Upper lobe of left lung (tissue), 6 donors: ENCODE measurements at regions not wholly inside any gene's neighbourhood (a gene's known extent, or its start where the extent isn't known, plus 50 kb on each side); places are given as distances from the start of the nearest gene placed in this dataset.

Experiments
- ATAC-seq, 2 donors: fragments of 200-7000 bp; cut with Tn5 transposase; one replicate each; pipeline ENCODE4 v1.9.1; 2022; ENCODE audit warnings: mild to moderate bottlenecking in 2 of 2, moderate library complexity in 2 of 2; ENCODE audit not compliant: low FRiP score in 2 of 2
- DNase-seq, 2 donors: peaks; one replicate each; pipeline ENCODE4 v3.0.0-alpha.2; 2019 to 2020
- H3K27ac ChIP-seq, 4 donors: fragments of 200-600 bp; sonication (generic); one replicate each; pipeline ENCODE4 v1.5.1; 2016 to 2019
- H3K27me3 ChIP-seq, 4 donors: fragments of 200-600 bp; sonication (generic); one replicate each; pipeline ENCODE4 v1.5.1; 2017 to 2019
- H3K36me3 ChIP-seq, 4 donors: fragments of 200-600 bp; sonication (generic); one replicate each; pipeline ENCODE4 v1.5.1; 2016 to 2019
- H3K4me1 ChIP-seq, 4 donors: fragments of 200-600 bp; sonication (generic); one replicate each; pipeline ENCODE4 v1.5.1; 2018 to 2019
- H3K4me3 ChIP-seq, 4 donors: fragments of 200-600 bp; sonication (generic); one replicate each; pipeline ENCODE4 v1.5.1; 2017 to 2019; ENCODE audit warnings: mild to moderate bottlenecking in 2 of 4, moderate library complexity in 1 of 4
- H3K9me3 ChIP-seq, 4 donors: fragments of 200-600 bp; sonication (generic); one replicate each; pipeline ENCODE4 v1.5.1; 2018 to 2019
- EP300 ChIP-seq, 4 donors: sonication (generic); formaldehyde crosslinking; IDR thresholded peaks; one replicate each; pipeline ENCODE4 v1.5.1; 2017; ENCODE audit warnings: antibody characterized with exemption in 4 of 4, control low read depth in 2 of 4
- POLR2A ChIP-seq, 4 donors: fragments of 450-650 bp; IDR thresholded peaks; one replicate each; pipeline ENCODE4 v1.5.1; 2016 to 2017; ENCODE audit warnings: antibody characterized with exemption in 4 of 4, mild to moderate bottlenecking in 2 of 4
- POLR2AphosphoS5 ChIP-seq, 2 donors: sonication (generic); formaldehyde crosslinking; IDR thresholded peaks; one replicate each; pipeline ENCODE4 v1.5.1; 2017; ENCODE audit warnings: antibody characterized with exemption in 2 of 2
- WGBS, 2 donors: methylation state at CpG; one replicate each; pipeline ENCODE4 v1.1.5; 2017 to 2018; 5-methylcytosine and 5-hydroxymethylcytosine counted together
- TF ChIP-seq, protein P1 (sequence below), 6 experiments: fragments of 450-650 bp in 4 of 6; fragments of 200-600 bp in 2 of 6; sonication (generic) in 2 of 6; IDR thresholded peaks; one replicate each; pipeline ENCODE4 v1.5.1; 2016 to 2019; ENCODE audit warnings: antibody characterized with exemption in 6 of 6
- donor health status: DM: no; HTN: no; CAD: no; lungs with moderate emphysema.
- donor health status: DM: no; HTN: yes; CAD: no; lungs with severe emphysema.

DNA sequence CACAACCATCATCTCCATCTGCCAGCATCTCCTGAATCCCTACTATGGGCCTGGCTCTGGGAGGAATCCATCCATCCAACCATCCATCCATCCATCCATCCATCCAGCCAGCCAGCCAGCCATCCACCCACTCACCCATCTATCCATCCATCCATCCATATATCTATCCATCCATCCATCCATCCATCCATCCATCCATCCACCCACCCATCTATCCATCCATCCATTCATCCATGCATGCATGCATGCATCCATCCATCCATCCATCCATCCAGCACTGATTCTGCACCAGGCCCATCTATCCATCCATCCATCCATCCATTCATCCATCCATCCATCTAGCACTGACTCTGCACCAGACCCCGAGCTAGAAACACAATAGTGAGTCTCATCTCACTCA lies 141.3 kb upstream of the WNT4 start:
- no peak for DNase-seq
- TF ChIP-seq, protein P1, sequence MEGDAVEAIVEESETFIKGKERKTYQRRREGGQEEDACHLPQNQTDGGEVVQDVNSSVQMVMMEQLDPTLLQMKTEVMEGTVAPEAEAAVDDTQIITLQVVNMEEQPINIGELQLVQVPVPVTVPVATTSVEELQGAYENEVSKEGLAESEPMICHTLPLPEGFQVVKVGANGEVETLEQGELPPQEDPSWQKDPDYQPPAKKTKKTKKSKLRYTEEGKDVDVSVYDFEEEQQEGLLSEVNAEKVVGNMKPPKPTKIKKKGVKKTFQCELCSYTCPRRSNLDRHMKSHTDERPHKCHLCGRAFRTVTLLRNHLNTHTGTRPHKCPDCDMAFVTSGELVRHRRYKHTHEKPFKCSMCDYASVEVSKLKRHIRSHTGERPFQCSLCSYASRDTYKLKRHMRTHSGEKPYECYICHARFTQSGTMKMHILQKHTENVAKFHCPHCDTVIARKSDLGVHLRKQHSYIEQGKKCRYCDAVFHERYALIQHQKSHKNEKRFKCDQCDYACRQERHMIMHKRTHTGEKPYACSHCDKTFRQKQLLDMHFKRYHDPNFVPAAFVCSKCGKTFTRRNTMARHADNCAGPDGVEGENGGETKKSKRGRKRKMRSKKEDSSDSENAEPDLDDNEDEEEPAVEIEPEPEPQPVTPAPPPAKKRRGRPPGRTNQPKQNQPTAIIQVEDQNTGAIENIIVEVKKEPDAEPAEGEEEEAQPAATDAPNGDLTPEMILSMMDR (IDR thresholded peaks at IDR 0.05): no peak
- TF ChIP-seq POLR2A (IDR thresholded peaks at IDR 0.05) (no peak), POLR2AphosphoS5 (IDR thresholded peaks at IDR 0.05) (no peak), EP300 (IDR thresholded peaks at IDR 0.05) (no peak)
- 78 to 82% methylated on average over 1 of the region's 1 CpG for WGBS, 2 donors
- no peak for ATAC-seq
- peaks cover 0 to 8% (median 0%) of the 10 kb centered on the region in 4 donors for H3K9me3 ChIP-seq
- no peak overlapping the region for H3K27ac ChIP-seq
- no peaks in the 10 kb centered on the region for H3K27me3 ChIP-seq
- no peaks in the 10 kb centered on the region for H3K36me3 ChIP-seq
- no peak overlapping the region for H3K4me3 ChIP-seq
- H3K4me1 ChIP-seq: no peaks in the 10 kb centered on the region

DNA sequence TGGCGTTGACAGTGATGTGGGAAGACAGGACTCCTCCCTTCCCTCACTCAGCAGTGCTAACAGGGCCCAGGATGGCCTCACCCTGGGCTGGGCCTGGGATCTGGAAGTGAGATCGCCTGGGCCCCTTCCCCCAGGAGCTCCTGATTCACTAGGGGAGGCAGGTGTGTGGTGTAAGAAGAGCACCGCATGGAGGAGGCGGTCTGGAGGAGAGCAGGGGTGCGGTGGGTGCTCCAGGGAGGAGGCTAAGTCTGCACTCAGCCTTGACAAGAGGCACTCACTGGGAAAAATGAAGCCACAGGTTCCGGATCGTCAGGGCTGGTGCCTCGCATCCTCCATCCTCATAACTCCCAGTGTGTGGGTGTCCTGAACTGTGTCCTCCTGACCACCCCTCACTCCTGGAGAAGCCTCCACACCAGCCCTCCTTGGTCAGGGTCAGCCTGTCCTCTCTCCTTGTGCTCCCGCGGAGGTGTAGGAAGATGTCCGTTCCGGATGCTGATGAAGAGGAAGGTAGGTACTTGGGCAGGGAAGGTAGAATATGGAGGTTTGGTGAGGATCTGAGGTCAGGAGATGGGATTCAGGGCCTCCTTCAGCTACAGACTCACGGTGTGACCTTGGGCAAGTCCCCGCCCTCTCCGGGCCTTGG lies 142.1 kb upstream of the WNT4 start:
- H3K27me3 ChIP-seq: no peaks in the 10 kb centered on the region
- no peaks in the 10 kb centered on the region for H3K36me3 ChIP-seq
- DNase-seq (peak; percentile 10 to 18), ATAC-seq (no peak)
- WGBS, 2 donors: 92 to 94% methylated on average over 15 of the region's 15 CpGs
- H3K9me3 ChIP-seq: peaks cover 0 to 6% (median 0%) of the 10 kb centered on the region in 4 donors
- no peaks in the 10 kb centered on the region for H3K4me1 ChIP-seq
- H3K4me3 ChIP-seq: no peak overlapping the region
- no peak overlapping the region for H3K27ac ChIP-seq
- no peak for TF ChIP-seq EP300 (IDR thresholded peaks at IDR 0.05)
- TF ChIP-seq POLR2AphosphoS5 (IDR thresholded peaks at IDR 0.05): no peak
- TF ChIP-seq, protein P1 (IDR thresholded peaks at IDR 0.05): no peak
- TF ChIP-seq POLR2A (IDR thresholded peaks at IDR 0.05): no peak

DNA sequence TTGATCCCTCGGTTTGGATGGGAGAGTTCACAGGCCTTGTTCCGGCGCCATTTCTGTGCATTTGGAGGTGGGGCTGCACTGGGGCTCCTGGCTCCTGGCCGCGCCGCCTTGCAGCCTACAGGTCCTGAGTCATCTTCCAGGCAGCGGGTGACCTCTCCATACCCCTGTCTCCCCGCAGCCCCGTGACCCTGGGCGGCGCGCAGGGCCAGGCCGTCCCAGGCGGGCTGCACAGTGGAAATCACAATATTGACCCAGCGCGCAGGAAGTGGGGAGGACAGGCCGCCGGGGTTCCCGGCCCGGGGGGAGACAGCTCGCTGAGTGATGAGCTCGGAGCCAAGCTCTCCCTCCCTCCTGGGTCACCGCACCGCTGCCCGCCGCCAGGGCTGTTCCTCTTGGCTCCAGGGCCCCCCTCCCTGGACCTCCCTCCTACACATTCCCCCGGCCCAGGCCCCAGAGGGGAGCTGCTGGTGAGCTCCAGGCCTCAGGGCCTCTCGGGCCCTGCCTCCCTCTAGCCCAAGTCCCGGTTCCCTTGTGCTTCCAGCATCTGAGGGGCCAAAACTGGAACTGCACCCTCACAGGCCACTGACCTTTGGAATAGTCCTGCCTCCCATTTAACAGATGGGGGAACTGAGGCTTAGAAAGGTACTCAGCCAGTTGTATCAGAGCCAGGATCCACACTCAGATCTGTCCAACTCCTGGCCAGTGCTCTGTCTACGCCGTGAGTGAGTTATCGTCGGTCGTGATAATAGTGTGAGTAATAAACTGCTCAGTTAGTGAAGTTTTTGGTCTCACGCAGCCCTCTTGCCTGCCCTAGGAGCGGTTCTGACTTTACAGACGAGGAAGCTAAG lies 142.9 kb upstream of the WNT4 start:
- DNase-seq: peak; percentile 10 to 83

DNA sequence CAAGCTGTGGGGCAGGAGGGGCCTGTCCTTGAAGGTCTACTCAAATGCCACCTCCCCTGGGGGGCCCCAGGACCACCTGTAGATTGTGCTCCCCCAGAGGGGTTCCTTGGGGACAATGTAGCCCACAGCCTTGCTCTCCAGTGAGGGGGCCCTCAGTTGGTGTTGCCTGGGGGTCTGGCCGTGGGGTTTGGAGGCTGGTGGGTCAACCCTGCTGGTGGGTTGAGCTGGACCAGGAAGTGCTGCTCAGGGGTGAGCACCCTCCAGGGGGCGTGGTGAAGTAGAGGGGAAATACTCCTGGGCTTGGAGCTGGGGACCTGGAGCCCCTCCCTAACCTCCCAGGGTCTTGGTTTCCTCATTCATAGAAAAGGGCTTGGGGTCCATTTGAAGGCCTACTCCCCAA lies 143.6 kb upstream of the WNT4 start:
- TF ChIP-seq POLR2AphosphoS5 (IDR thresholded peaks at IDR 0.05): no peak
- DNase-seq: peak in 1 of 2 donors; percentile 3

More for the DNA sequence above, 142.9 kb upstream of the WNT4 start:
- 86 to 93% methylated on average over 23 to 37 of the region's 37 CpGs for WGBS, 2 donors
- no peak overlapping the region for H3K27ac ChIP-seq
- H3K27me3 ChIP-seq: no peaks in the 10 kb centered on the region
- H3K9me3 ChIP-seq: no peaks in the 10 kb centered on the region
- H3K36me3 ChIP-seq: no peaks in the 10 kb centered on the region
- peak in 1 of 2 donors; percentile 34 for ATAC-seq
- no peaks in the 10 kb centered on the region for H3K4me1 ChIP-seq
- no peak for TF ChIP-seq POLR2AphosphoS5 (IDR thresholded peaks at IDR 0.05)
- TF ChIP-seq EP300 (IDR thresholded peaks at IDR 0.05): no peak
- no peak for TF ChIP-seq POLR2A (IDR thresholded peaks at IDR 0.05)
- TF ChIP-seq, protein P1 (IDR thresholded peaks at IDR 0.05): no peak
- no peak overlapping the region for H3K4me3 ChIP-seq

DNA sequence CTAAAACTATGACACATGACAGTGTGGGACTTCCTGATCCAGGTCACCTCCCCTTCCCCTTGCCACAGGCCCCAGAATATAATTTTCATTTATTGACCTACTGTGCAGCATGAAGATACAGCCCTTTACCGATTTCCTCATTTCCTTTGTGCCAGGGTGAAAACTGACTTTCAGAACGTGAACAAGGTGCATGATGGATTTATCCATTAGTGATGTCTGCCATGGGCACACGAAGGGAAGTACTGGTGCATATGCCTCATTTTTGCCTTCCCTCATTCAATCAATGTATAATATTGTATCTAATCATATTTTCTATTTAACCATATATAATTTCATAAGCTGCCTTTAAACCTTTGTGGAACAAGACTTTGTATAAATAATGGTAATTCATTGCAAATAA lies 144.4 kb upstream of the WNT4 start:
- Histone ChIP-seq H3K4me3 (no peak overlapping the region), H3K27ac (no peak overlapping the region), H3K27me3 (no peaks in the 10 kb centered on the region), H3K36me3 (no peaks in the 10 kb centered on the region), H3K4me1 (no peaks in the 10 kb centered on the region), H3K9me3 (no peaks in the 10 kb centered on the region)
- WGBS, 2 donors: 80 to 85% methylated on average over 3 of the region's 3 CpGs
- DNase-seq (no peak), ATAC-seq (no peak)
- TF ChIP-seq POLR2A (IDR thresholded peaks at IDR 0.05) (no peak), POLR2AphosphoS5 (IDR thresholded peaks at IDR 0.05) (no peak), EP300 (IDR thresholded peaks at IDR 0.05) (no peak)
- TF ChIP-seq, protein P1 (IDR thresholded peaks at IDR 0.05): no peak

More for the DNA sequence above, 143.6 kb upstream of the WNT4 start:
- WGBS, 2 donors: 60 to 89% methylated on average over 1 to 2 of the region's 2 CpGs
- H3K36me3 ChIP-seq: no peaks in the 10 kb centered on the region
- no peaks in the 10 kb centered on the region for H3K4me1 ChIP-seq
- H3K27me3 ChIP-seq: no peaks in the 10 kb centered on the region
- no peak overlapping the region for H3K27ac ChIP-seq
- H3K4me3 ChIP-seq: no peak overlapping the region
- no peak for ATAC-seq
- H3K9me3 ChIP-seq: no peaks in the 10 kb centered on the region
